ENCODE measurements at regions not wholly inside any gene's neighbourhood (a gene's known extent, or its start where the extent isn't known, plus 50 kb on each side); places are given as distances from the start of the nearest gene placed in this dataset.

GRCh38 chr12:68403711-68404110 is 71.5 kb upstream of the MDM1 start:
- Histone ChIP-seq H3K9me3 (no peaks in the 10 kb centered on the region), H3K4me3 (no peak overlapping the region), H3K4me1 (peaks cover 15% of the 10 kb centered on the region), H3K27me3 (no peaks in the 10 kb centered on the region), H3K36me3 (replicated peaks in 1 of 2; ENCODE audit: insufficient read depth in 1 of 2, low read depth in 2 of 2) (no peaks in the 10 kb centered on the region), H3K27ac (no peak overlapping the region)
- TF ChIP-seq POLR2A (IDR thresholded peaks at IDR 0.05) (no peak), CTCF (IDR thresholded peaks at IDR 0.05) (no peak)
- ATAC-seq (no peak), DNase-seq (no peak)
- intact Hi-C loops (cut with DNase I) = no loop called here

GRCh38 chr12:68405343-68405781 is 73.2 kb upstream of the MDM1 start:
- no peaks in the 10 kb centered on the region for H3K36me3 ChIP-seq (replicated peaks in 1 of 2; ENCODE audit: insufficient read depth in 1 of 2, low read depth in 2 of 2)
- no peak for TF ChIP-seq POLR2A (IDR thresholded peaks at IDR 0.05)
- no peak for TF ChIP-seq CTCF (IDR thresholded peaks at IDR 0.05)
- DNase-seq = no peak
- no peak for ATAC-seq
- no peaks in the 10 kb centered on the region for H3K27me3 ChIP-seq
- intact Hi-C loops (cut with DNase I) = no loop called here
- peaks cover 15% of the 10 kb centered on the region for H3K4me1 ChIP-seq
- H3K27ac ChIP-seq = peak overlapping the region; percentile 21 to 68 (median 39)
- no peak overlapping the region for H3K4me3 ChIP-seq
- H3K9me3 ChIP-seq = no peaks in the 10 kb centered on the region

DNA sequence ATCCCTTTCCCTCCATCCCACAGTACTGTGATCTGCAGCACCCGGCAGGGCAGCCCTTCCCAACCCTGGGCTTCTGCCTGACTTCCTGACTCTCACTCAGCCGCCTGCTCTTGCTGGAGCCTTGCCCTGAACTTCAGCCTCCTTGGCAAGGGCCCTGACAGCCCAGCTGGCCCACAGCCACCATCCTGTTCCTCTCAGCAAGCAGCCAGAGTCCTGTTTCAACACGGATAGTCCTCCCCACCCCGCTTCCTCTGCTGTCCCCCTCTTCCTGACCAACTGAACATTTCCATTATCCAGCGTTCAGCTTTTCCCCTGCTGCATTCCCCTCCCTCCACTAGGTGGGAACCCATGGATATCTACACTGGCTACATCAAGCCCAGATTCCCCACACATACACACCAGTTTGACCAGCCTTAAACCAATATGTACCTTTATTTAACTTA is 74.0 kb upstream of the MDM1 start:
- TF ChIP-seq CTCF (IDR thresholded peaks at IDR 0.05) (peak in 5 of 7 experiments; percentile 25 to 51 (median 42)), POLR2A (IDR thresholded peaks at IDR 0.05) (no peak)
- Histone ChIP-seq H3K27me3 (no peaks in the 10 kb centered on the region), H3K27ac (peak overlapping the region; percentile 21 to 68 (median 39)), H3K9me3 (no peaks in the 10 kb centered on the region), H3K36me3 (replicated peaks in 1 of 2; ENCODE audit: insufficient read depth in 1 of 2, low read depth in 2 of 2) (no peaks in the 10 kb centered on the region), H3K4me3 (no peak overlapping the region), H3K4me1 (peaks cover 15% of the 10 kb centered on the region)
- intact Hi-C loops (cut with DNase I) = no loop called here
- DNase-seq (peak; percentile 89 to 94 (median 92)), ATAC-seq (peak; percentile 93)
- WGBS, 2 donors = 1 to 4% methylated on average over 5 of the region's 5 CpGs

GRCh38 chr12:68406911-68407310 is 74.7 kb upstream of the MDM1 start:
- WGBS, 2 donors = 60 to 74% methylated on average over 4 of the region's 4 CpGs

More at GRCh38 chr12:68406911-68407310, 74.7 kb upstream of the MDM1 start:
- peaks cover 15% of the 10 kb centered on the region for H3K4me1 ChIP-seq
- DNase-seq (no peak), ATAC-seq (no peak)
- H3K27me3 ChIP-seq = no peaks in the 10 kb centered on the region
- intact Hi-C loops (cut with DNase I) = no loop called here
- no peaks in the 10 kb centered on the region for H3K36me3 ChIP-seq (replicated peaks in 1 of 2; ENCODE audit: insufficient read depth in 1 of 2, low read depth in 2 of 2)
- H3K9me3 ChIP-seq = no peaks in the 10 kb centered on the region
- TF ChIP-seq CTCF (IDR thresholded peaks at IDR 0.05) (no peak), POLR2A (IDR thresholded peaks at IDR 0.05) (no peak)
- H3K4me3 ChIP-seq = no peak overlapping the region
- H3K27ac ChIP-seq = no peak overlapping the region

All from body of pancreas (tissue), 4 donors.